ENCODE measurements at regions not wholly inside any gene's neighbourhood (a gene's known extent, or its start where the extent isn't known, plus 50 kb on each side); places are given as distances from the start of the nearest gene placed in this dataset.

DNA sequence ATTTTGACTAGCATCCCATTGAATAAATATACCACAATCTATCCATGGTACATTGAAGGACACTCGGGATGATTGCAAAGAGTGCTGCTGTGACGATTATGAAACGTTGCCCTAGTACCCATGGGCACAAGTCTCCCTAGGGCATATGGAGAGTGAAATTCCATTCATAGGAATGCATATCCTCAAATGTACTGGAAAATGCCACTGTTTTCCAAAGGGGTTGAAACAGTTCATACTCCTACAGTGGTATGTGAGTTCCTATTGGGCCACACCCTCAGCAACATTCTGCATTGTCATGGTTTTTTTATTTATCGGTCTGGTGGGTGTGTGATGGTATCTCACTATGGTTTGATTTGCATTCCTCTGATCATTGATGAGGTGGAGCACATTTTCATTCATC is 130.6 kb downstream of the TWIST2 start:
- no peak for TF ChIP-seq ATF3 (IDR thresholded peaks at IDR 0.05)
- TF ChIP-seq RXRA (IDR thresholded peaks at IDR 0.05) = no peak
- no peak for TF ChIP-seq YY1 (IDR thresholded peaks at IDR 0.05)
- no peak for TF ChIP-seq RAD21 (IDR thresholded peaks at IDR 0.05)
- TF ChIP-seq SP1 (IDR thresholded peaks at IDR 0.05) = no peak
- no peak for TF ChIP-seq EGR1 (IDR thresholded peaks at IDR 0.05; ENCODE audit: low read depth in 2 of 2)
- no peak for TF ChIP-seq GABPA (IDR thresholded peaks at IDR 0.05 in 1 of 2, conservative IDR thresholded peaks at IDR 0.05 in 1 of 2)
- TF ChIP-seq REST (IDR thresholded peaks at IDR 0.05) = no peak
- no peak for TF ChIP-seq HNF4G (IDR thresholded peaks at IDR 0.05)
- no peak for TF ChIP-seq FOXA1 (IDR thresholded peaks at IDR 0.05)
- no peak for TF ChIP-seq NR2F2 (IDR thresholded peaks at IDR 0.05)
- TF ChIP-seq HNF4A (conservative IDR thresholded peaks at IDR 0.05) = no peak
- TF ChIP-seq CTCF (IDR thresholded peaks at IDR 0.05; ENCODE audit: low read depth, low read length, missing input control) = no peak
- H3K4me1 ChIP-seq (ENCODE audit: control insufficient read depth in 4 of 4, insufficient read depth in 4 of 4, low read length in 3 of 4) = no peaks in the 10 kb centered on the region
- H3K36me3 ChIP-seq (ENCODE audit: control insufficient read depth in 4 of 4, insufficient read depth in 3 of 4, low read depth in 1 of 4, low read length in 3 of 4) = no peaks in the 10 kb centered on the region
- H3K27ac ChIP-seq (ENCODE audit: low read depth in 1 of 2, low read length in 2 of 2) = no peak overlapping the region
- H3K27me3 ChIP-seq (ENCODE audit: control insufficient read depth in 4 of 4, insufficient read depth in 4 of 4, low read length in 3 of 4) = peaks cover 0 to 5% (median 0%) of the 10 kb centered on the region in 4 donors
- no peak overlapping the region for H3K4me3 ChIP-seq (ENCODE audit: low read depth in 1 of 3, low read length in 3 of 3)
- H3K9ac ChIP-seq (ENCODE audit: low read depth in 1 of 2, low read length in 2 of 2) = no peak overlapping the region
- no peaks in the 10 kb centered on the region for H3K9me3 ChIP-seq (ENCODE audit: control insufficient read depth in 4 of 4, low read length in 3 of 4)
- no peak for DNase-seq (ENCODE audit: low spot score)
- 80% methylated on average over 4 of the region's 4 CpGs for WGBS

DNA sequence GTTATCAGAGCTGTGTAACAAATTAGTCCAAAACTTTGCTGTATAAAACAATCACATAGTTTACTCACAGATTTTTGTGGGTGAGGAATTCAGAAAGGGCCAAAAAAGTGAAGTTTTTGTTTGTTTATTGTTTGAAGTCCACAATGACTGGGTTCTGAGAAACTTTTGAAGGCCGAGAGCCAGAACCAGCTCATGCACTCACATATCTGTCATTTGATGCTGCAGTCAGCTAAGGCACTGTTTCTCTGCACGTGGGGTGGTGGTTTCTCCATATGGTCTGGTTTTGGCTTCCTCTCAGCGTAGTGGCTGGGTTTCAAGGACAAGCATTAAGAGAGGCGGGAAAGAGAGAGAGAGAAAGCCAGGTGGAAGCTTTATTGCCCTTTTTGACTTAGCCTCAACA is 131.8 kb downstream of the TWIST2 start:
- Histone ChIP-seq H3K36me3 (ENCODE audit: control insufficient read depth in 4 of 4, insufficient read depth in 3 of 4, low read depth in 1 of 4, low read length in 3 of 4) (no peaks in the 10 kb centered on the region), H3K27ac (ENCODE audit: low read depth in 1 of 2, low read length in 2 of 2) (no peak overlapping the region), H3K9ac (ENCODE audit: low read depth in 1 of 2, low read length in 2 of 2) (no peak overlapping the region), H3K4me1 (ENCODE audit: control insufficient read depth in 4 of 4, insufficient read depth in 4 of 4, low read length in 3 of 4) (no peaks in the 10 kb centered on the region), H3K9me3 (ENCODE audit: control insufficient read depth in 4 of 4, low read length in 3 of 4) (no peaks in the 10 kb centered on the region), H3K27me3 (ENCODE audit: control insufficient read depth in 4 of 4, insufficient read depth in 4 of 4, low read length in 3 of 4) (peaks cover 0 to 5% (median 0%) of the 10 kb centered on the region in 4 donors), H3K4me3 (ENCODE audit: low read depth in 1 of 3, low read length in 3 of 3) (no peak overlapping the region)
- no peak for DNase-seq (ENCODE audit: low spot score)
- 81% methylated on average over 4 of the region's 4 CpGs for WGBS
- TF ChIP-seq, protein P1, sequence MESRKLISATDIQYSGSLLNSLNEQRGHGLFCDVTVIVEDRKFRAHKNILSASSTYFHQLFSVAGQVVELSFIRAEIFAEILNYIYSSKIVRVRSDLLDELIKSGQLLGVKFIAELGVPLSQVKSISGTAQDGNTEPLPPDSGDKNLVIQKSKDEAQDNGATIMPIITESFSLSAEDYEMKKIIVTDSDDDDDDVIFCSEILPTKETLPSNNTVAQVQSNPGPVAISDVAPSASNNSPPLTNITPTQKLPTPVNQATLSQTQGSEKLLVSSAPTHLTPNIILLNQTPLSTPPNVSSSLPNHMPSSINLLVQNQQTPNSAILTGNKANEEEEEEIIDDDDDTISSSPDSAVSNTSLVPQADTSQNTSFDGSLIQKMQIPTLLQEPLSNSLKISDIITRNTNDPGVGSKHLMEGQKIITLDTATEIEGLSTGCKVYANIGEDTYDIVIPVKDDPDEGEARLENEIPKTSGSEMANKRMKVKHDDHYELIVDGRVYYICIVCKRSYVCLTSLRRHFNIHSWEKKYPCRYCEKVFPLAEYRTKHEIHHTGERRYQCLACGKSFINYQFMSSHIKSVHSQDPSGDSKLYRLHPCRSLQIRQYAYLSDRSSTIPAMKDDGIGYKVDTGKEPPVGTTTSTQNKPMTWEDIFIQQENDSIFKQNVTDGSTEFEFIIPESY (IDR thresholded peaks at IDR 0.05) = no peak
- no peak for TF ChIP-seq NR2F2 (IDR thresholded peaks at IDR 0.05)
- TF ChIP-seq ATF3 (IDR thresholded peaks at IDR 0.05) = no peak
- TF ChIP-seq HNF4A (conservative IDR thresholded peaks at IDR 0.05) = no peak
- no peak for TF ChIP-seq RAD21 (IDR thresholded peaks at IDR 0.05)
- TF ChIP-seq MAX (IDR thresholded peaks at IDR 0.05) = no peak
- no peak for TF ChIP-seq REST (IDR thresholded peaks at IDR 0.05)
- TF ChIP-seq FOXA2 (IDR thresholded peaks at IDR 0.05) = no peak
- TF ChIP-seq FOXA1 (IDR thresholded peaks at IDR 0.05) = no peak
